ENCODE measurements at regions not wholly inside any gene's neighbourhood (a gene's known extent, or its start where the extent isn't known, plus 50 kb on each side); places are given as distances from the start of the nearest gene placed in this dataset.

GRCh38 chr10:128322950-128323349 is 196.7 kb upstream of the MKI67 start:
- TF ChIP-seq CTCF (IDR thresholded peaks at IDR 0.05; ENCODE audit: borderline replicate concordance, insufficient read depth, low read depth, low read length): no peak
- no peak overlapping the region for H3K4me3 ChIP-seq (ENCODE audit: low read depth, low read length)

- no peak overlapping the region for H3K4me3 ChIP-seq (ENCODE audit: low read depth, low read length)
Observed at GRCh38 chr10:128324058-128324827, 198.0 kb upstream of the MKI67 start.

DNA sequence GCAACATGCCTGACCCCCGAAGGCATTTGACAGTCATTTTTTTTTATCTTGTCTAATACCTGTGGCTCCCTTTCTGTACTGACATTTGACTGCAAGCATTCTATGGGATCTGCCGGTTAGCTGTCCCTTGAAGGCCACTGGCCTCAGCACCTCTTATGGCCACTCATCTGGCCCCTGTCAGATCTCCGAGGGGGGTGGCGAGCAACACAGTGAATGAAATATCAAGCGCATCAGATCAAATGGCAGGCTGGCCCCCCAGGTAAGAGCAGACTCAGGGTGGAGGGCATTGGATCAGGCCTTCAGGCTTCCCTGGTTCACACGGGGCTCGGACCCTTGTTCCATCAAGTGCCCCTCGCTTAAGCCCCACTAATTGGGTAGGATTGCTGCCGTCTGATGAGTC is 199.6 kb upstream of the MKI67 start:
- H3K4me3 ChIP-seq (ENCODE audit: low read depth, low read length): no peak overlapping the region
- no peak for TF ChIP-seq CTCF (IDR thresholded peaks at IDR 0.05; ENCODE audit: borderline replicate concordance, insufficient read depth, low read depth, low read length)

More at GRCh38 chr10:128324058-128324827, 198.0 kb upstream of the MKI67 start:
- no peak; the same call in 1 of the 2 replicates for TF ChIP-seq CTCF (IDR thresholded peaks at IDR 0.05; ENCODE audit: borderline replicate concordance, insufficient read depth, low read depth, low read length)

GRCh38 chr10:128326251-128326650 is 200.0 kb upstream of the MKI67 start:
- no peak for TF ChIP-seq CTCF (IDR thresholded peaks at IDR 0.05; ENCODE audit: borderline replicate concordance, insufficient read depth, low read depth, low read length)
- no peak overlapping the region for H3K4me3 ChIP-seq (ENCODE audit: low read depth, low read length)

DNA sequence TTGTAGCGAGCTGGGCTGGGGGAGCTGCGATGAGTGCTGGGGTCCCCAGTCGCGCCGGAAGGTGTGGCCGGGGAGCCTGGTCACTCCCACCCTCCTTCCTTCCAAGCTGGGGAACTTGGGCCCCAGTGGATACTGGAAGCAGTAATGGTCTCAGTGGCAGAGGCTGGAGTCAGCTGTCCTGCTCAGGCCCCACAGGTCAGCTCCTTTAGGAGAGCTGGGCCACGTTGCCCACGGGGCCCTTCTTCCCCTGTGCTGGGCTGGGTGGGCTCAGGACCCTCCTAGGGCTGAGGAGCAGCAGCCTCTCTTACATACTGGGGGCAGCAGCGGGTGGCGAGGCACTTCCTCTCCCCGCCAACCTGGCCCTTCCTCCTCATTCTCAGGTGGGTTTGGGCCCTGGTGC is 200.6 kb upstream of the MKI67 start:
- no peak overlapping the region for H3K4me3 ChIP-seq (ENCODE audit: low read depth, low read length)
- TF ChIP-seq CTCF (IDR thresholded peaks at IDR 0.05; ENCODE audit: borderline replicate concordance, insufficient read depth, low read depth, low read length): no peak

DNA sequence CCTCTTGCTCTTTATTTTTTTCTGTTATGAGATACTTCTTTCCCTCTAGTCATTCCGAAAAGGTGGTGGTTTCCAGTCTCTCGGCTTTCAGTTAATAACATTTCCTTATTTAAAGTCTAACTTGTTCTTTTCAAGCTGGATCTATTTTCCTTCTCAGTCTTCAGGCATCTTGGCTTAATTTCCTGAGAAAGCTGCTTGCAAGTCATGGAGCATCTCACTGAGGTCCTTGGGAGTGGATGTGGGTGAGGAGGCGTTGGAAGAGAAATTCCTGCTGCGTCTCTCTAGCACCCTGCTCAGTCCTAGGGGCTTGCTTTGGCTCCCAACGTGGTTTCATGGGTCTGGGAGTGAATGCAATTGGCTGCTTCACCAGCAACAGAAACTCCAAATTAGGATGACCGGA is 210.2 kb upstream of the MKI67 start:
- no peak overlapping the region for H3K4me3 ChIP-seq (ENCODE audit: low read depth, low read length)
- TF ChIP-seq CTCF (IDR thresholded peaks at IDR 0.05; ENCODE audit: borderline replicate concordance, insufficient read depth, low read depth, low read length): no peak

GRCh38 chr10:128337860-128338378 is 211.7 kb upstream of the MKI67 start:
- no peak for TF ChIP-seq CTCF (IDR thresholded peaks at IDR 0.05; ENCODE audit: borderline replicate concordance, insufficient read depth, low read depth, low read length)
- no peak overlapping the region for H3K4me3 ChIP-seq (ENCODE audit: low read depth, low read length)
